WI38 (cell line): ENCODE measurements at regions not wholly inside any gene's neighbourhood (a gene's known extent, or its start where the extent isn't known, plus 50 kb on each side); places are given as distances from the start of the nearest gene placed in this dataset.

Experiments
- H3K4me3 ChIP-seq: 2 replicates; pipeline ENCODE4 v1.5.1; 2011; ENCODE audit warnings: low read depth, mild to moderate bottlenecking, control low read depth, low read length
- TF ChIP-seq, protein P1 (sequence below): IDR thresholded peaks from 2 replicates; pipeline ENCODE4 v1.5.1; 2012; ENCODE audit warnings: low read depth, mild to moderate bottlenecking, control low read depth, low read length

DNA sequence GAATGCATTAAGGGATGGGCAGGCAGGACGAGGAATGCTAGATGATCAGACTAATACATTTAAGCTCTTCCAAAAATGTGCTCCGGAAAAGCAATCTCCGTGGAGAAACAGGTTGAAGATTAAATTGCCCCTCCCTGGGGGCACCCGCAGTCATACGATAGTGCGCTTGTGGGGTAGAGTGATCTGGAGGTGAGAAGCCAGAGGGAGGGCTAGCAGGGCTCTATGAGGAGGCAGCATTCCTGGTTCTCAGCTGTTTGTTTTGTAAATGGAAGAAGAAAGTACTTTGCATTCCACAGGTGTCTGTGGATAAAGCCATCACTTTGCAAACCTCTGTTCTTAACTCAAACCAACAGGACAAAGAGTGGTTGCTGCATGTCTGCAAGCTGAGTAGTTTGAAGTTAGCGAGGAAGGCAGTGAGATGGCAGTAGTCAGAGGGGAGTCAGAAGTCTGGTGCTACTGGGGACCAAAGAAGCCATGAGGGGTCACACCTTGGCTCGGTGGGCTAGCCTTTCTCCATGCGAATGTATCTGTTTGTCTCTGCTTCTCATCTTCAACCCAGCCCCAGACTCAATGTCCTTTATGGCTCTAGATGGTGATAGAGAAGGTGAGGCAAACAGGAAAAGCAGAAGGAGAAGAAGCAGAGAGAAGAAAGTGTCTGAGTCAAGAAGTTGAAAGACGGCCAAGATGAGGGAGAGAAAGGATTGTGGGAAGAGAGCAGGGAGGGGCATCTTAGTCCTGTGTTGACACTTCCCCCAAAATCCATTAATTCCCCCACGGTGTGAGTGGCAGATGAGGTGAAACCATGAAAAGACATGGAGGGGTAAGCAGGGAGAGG lies 65.2 kb upstream of the GJA8 start:
- H3K4me3 ChIP-seq = no peak overlapping the region
- TF ChIP-seq, protein P1, sequence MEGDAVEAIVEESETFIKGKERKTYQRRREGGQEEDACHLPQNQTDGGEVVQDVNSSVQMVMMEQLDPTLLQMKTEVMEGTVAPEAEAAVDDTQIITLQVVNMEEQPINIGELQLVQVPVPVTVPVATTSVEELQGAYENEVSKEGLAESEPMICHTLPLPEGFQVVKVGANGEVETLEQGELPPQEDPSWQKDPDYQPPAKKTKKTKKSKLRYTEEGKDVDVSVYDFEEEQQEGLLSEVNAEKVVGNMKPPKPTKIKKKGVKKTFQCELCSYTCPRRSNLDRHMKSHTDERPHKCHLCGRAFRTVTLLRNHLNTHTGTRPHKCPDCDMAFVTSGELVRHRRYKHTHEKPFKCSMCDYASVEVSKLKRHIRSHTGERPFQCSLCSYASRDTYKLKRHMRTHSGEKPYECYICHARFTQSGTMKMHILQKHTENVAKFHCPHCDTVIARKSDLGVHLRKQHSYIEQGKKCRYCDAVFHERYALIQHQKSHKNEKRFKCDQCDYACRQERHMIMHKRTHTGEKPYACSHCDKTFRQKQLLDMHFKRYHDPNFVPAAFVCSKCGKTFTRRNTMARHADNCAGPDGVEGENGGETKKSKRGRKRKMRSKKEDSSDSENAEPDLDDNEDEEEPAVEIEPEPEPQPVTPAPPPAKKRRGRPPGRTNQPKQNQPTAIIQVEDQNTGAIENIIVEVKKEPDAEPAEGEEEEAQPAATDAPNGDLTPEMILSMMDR = no peak

DNA sequence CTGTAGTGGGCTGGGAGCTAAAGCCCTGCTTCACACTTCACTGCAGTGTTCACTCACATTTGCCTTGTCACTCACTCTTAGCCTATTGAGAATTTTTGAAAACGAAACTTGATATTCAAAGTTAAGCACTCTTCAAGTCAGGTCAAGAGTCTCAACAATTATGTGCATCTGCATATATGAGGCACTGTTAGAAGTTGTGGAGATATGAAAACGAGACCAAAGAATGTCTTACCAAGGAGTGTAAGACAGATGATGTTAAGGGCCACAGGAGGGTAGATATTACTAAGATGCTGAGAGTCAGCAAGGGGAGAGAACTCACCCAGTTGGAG lies 64.7 kb upstream of the GJA8 start:
- no peak overlapping the region for H3K4me3 ChIP-seq
- TF ChIP-seq, protein P1 = no peak

- TF ChIP-seq, protein P1 = 0 out of 2 replicates have a peak, but pooled peaks have one; percentile 13
- H3K4me3 ChIP-seq = no peak overlapping the region
These were observed 61.7 kb upstream of the GJA8 start for GRCh38 chr1:147840909-147841308.

DNA sequence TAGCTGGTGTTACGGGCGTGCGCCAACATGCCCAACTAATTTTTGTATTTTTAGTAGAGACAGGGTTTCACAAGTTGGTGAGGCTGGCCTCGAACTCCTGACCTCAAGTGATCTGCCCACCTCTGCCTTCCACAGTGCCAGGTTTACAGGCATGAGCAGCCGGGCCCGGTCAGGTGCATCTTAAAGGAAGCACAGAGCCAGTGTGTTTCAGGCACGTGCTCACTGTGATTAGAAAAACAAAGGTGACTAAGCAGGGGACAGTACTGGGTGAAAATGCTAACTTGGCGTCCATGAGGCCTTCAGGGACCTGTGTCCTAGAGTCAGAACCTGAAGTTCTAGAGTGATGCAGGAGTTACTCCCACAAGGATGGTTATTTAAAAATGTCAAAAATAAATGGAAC lies 60.0 kb upstream of the GJA8 start:
- TF ChIP-seq, protein P1 = no peak
- H3K4me3 ChIP-seq = no peak overlapping the region

GRCh38 chr1:147843486-147843885 lies 59.1 kb upstream of the GJA8 start:
- TF ChIP-seq, protein P1 = no peak
- no peak overlapping the region for H3K4me3 ChIP-seq

DNA sequence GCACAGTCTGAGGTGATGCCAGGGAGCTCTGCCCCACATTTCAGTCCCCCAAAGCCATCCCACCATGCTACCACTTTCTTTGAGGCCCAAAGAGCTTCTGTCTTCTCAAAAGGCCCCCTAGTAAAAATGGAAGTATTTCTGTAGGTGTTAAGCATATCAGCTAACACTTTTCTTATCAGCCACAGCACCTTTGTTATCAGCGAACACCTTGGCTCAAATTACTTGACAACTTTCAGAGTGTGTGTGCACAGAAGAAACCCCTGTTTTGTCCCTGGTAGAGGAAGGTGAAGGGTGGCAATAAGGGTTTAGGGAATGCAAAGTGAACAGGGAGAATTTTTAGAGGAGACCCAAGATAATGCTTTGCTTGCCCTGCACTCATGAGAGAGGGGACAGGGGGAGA lies 54.8 kb upstream of the GJA8 start:
- H3K4me3 ChIP-seq = no peak overlapping the region
- TF ChIP-seq, protein P1 = no peak

DNA sequence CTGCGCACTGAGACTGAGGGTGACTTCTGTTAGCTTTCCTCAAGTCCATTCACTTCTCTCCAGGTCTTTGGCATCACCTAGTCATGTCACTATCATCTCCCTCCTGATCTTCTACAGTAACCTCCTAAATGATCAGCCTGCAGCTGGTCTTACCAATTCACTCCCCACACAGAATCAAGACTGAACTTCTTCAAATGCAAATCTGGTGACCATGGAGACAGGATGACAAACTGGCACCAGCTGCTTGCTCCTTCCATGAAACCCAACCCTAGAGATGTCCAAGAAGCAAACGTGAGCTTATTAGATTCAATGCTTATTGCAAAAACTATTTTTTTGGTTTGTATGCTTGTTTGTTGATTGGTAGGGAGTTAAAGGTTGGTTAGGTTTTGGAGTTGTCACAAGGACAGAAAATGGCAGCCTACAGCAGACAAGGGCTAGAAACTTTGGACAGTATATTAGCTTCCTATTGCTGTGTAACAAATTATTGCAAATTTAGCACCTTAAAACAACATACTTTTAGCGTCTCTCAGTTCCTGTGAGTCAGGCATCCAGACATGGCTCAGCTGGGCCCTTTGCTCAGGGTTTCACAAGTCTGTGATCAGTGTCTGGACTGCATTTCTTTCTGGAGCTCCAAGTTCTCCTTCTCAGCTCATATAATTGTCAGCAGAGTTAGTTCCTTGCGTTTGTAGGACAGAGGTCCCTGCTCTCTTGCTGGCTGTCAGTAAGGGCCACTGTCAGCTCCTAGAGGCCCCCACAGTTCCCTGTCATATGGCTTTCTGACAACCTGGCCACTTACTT lies 53.3 kb upstream of the GJA8 start:
- TF ChIP-seq, protein P1 = no peak

More for the DNA sequence above, 53.3 kb upstream of the GJA8 start:
- H3K4me3 ChIP-seq = no peak overlapping the region
